HG03354 (cell line): ENCODE measurements at regions not wholly inside any gene's neighbourhood (a gene's known extent, or its start where the extent isn't known, plus 50 kb on each side); places are given as distances from the start of the nearest gene placed in this dataset.

Experiments used
- ATAC-seq: cut with Tn5 transposase; IDR thresholded peaks from one replicate; pipeline ENCODE4 v1.9.1; 2021; ENCODE audit warnings: mild to moderate bottlenecking; ENCODE audit not compliant: unreplicated experiment, poor library complexity, severe bottlenecking

GRCh38 chr10:31652038-31652437 is 276.6 kb downstream of the ARHGAP12 start:
- ATAC-seq, result no peak

GRCh38 chr10:31650010-31650409 is 278.6 kb downstream of the ARHGAP12 start:
- ATAC-seq, result no peak

- no peak for ATAC-seq
These were observed 279.7 kb downstream of the ARHGAP12 start for GRCh38 chr10:31648966-31649365.

- no peak for ATAC-seq
These were observed 280.8 kb downstream of the ARHGAP12 start for GRCh38 chr10:31647861-31648260.

GRCh38 chr10:31646519-31646918 is 282.1 kb downstream of the ARHGAP12 start:
- no peak for ATAC-seq

GRCh38 chr10:31645786-31646185 is 282.8 kb downstream of the ARHGAP12 start:
- ATAC-seq, result no peak

- no peak for ATAC-seq
These were observed 283.5 kb downstream of the ARHGAP12 start for GRCh38 chr10:31644931-31645633.

GRCh38 chr10:31642281-31642680 is 286.4 kb downstream of the ARHGAP12 start:
- no peak for ATAC-seq

- no peak for ATAC-seq
These were observed 293.1 kb downstream of the ARHGAP12 start for GRCh38 chr10:31635415-31636065.

GRCh38 chr10:31635009-31635408 is 293.6 kb downstream of the ARHGAP12 start:
- no peak for ATAC-seq

- ATAC-seq, result no peak
These were observed 297.6 kb downstream of the ARHGAP12 start for GRCh38 chr10:31630861-31631567.

GRCh38 chr10:31625566-31625965 is 303.1 kb downstream of the ARHGAP12 start:
- no peak for ATAC-seq

- no peak for ATAC-seq
These were observed 304.0 kb downstream of the ARHGAP12 start for GRCh38 chr10:31624611-31625010.

GRCh38 chr10:31623947-31624346 is 304.7 kb downstream of the ARHGAP12 start:
- ATAC-seq, result no peak

GRCh38 chr10:31623466-31623865 is 304.4 kb downstream of the ZEB1 start:
- ATAC-seq, result no peak

- no peak for ATAC-seq
These were observed 304.0 kb downstream of the ZEB1 start for GRCh38 chr10:31622978-31623377.

- ATAC-seq, result no peak
These were observed 302.7 kb downstream of the ZEB1 start for GRCh38 chr10:31621733-31622132.

- ATAC-seq, result no peak
These were observed 301.5 kb downstream of the ZEB1 start for GRCh38 chr10:31620226-31621151.

- no peak for ATAC-seq
These were observed 300.6 kb downstream of the ZEB1 start for GRCh38 chr10:31619531-31620061.
